Lung (tissue), 11 donors: ENCODE measurements at regions not wholly inside any gene's neighbourhood (a gene's known extent, or its start where the extent isn't known, plus 50 kb on each side); places are given as distances from the start of the nearest gene placed in this dataset.

Source experiments
- ATAC-seq: fragments of 200-7000 bp; cut with Tn5 transposase; one replicate; pipeline ENCODE4 v1.9.1; 2020; ENCODE audit warnings: moderate number of reproducible peaks; ENCODE audit not compliant: insufficient read depth, low FRiP score
- DNase-seq, 3 donors: peaks; one replicate each; pipeline ENCODE4 v3.0.0-alpha.2; 2013 to 2017
- H3K27ac ChIP-seq, 2 donors: one replicate each; pipeline ENCODE4 v1.5.1; 2013; ENCODE audit warnings: mild to moderate bottlenecking in 2 of 2, moderate library complexity in 2 of 2, control low read depth in 1 of 2, inconsistent platforms in 1 of 2, low read depth in 1 of 2, low read length in 1 of 2
- H3K27me3 ChIP-seq, 3 donors: one replicate each; pipeline ENCODE4 v1.5.1; 2013; ENCODE audit warnings: low read length in 2 of 3; ENCODE audit not compliant: control insufficient read depth in 3 of 3, insufficient read depth in 3 of 3
- H3K36me3 ChIP-seq, 4 donors: one replicate each; pipeline ENCODE4 v1.5.1; 2013; ENCODE audit warnings: low read length in 4 of 4, mild to moderate bottlenecking in 1 of 4, moderate library complexity in 1 of 4; ENCODE audit not compliant: control insufficient read depth in 4 of 4, insufficient read depth in 4 of 4
- H3K4me1 ChIP-seq, 5 donors: one replicate each; pipeline ENCODE4 v1.5.1; 2013; ENCODE audit warnings: low read length in 5 of 5, mild to moderate bottlenecking in 2 of 5, moderate library complexity in 1 of 5; ENCODE audit not compliant: control insufficient read depth in 5 of 5, insufficient read depth in 5 of 5
- H3K4me3 ChIP-seq: one replicate; pipeline ENCODE4 v1.5.1; 2013; ENCODE audit warnings: mild to moderate bottlenecking, control low read depth, moderate library complexity
- H3K9ac ChIP-seq, 2 donors: one replicate each; pipeline ENCODE4 v1.5.1; 2013; ENCODE audit warnings: low read length in 2 of 2, control low read depth in 1 of 2; ENCODE audit not compliant: insufficient read depth in 1 of 2
- H3K9me3 ChIP-seq, 4 donors: one replicate each; pipeline ENCODE4 v1.5.1; 2013; ENCODE audit warnings: low read length in 3 of 4, mild to moderate bottlenecking in 1 of 4, moderate library complexity in 1 of 4; ENCODE audit not compliant: control insufficient read depth in 4 of 4, insufficient read depth in 3 of 4
- CTCF ChIP-seq: IDR thresholded peaks from 2 replicates; pipeline ENCODE4 v1.5.1; 2012; ENCODE audit warnings: mild to moderate bottlenecking; ENCODE audit errors: control extremely low read depth, extremely low read depth
- WGBS, 2 donors: extraction: QIAGEN DNeasy Blood & Tissue Kit; methylation state at CpG; one replicate each; pipeline ENCODE4 v1.1.7; 2013; 5-methylcytosine and 5-hydroxymethylcytosine counted together
- donor health status: control.
- donor health status: control.
- donor health status: Bipolar disorder and iron deficiency.
- donor health status: healthy.
- donor health status: DM: yes; HTN: yes; CAD: no.

GRCh38 chr10:6917125-6917524 lies 337.0 kb upstream of the PRKCQ start:
- DNase-seq (no peak), ATAC-seq (no peak)
- Histone ChIP-seq H3K9me3 (no peaks in the 10 kb centered on the region), H3K27ac (no peak overlapping the region), H3K4me3 (no peak overlapping the region), H3K36me3 (no peaks in the 10 kb centered on the region), H3K27me3 (peaks cover 0 to 9% (median 6%) of the 10 kb centered on the region in 3 donors), H3K9ac (no peak overlapping the region), H3K4me1 (peaks cover 0 to 19% (median 0%) of the 10 kb centered on the region in 5 donors)
- WGBS, 2 donors = 31 to 53% methylated on average over 6 of the region's 6 CpGs
- TF ChIP-seq CTCF = no peak

- Histone ChIP-seq H3K27me3 (peaks cover 0 to 9% (median 6%) of the 10 kb centered on the region in 3 donors), H3K4me1 (peaks cover 0 to 20% (median 0%) of the 10 kb centered on the region in 5 donors), H3K4me3 (no peak overlapping the region), H3K9ac (no peak overlapping the region), H3K9me3 (no peaks in the 10 kb centered on the region), H3K36me3 (no peaks in the 10 kb centered on the region), H3K27ac (no peak overlapping the region)
- ATAC-seq (no peak), DNase-seq (no peak)
- 30 to 66% methylated on average over 2 of the region's 2 CpGs for WGBS, 2 donors
- no peak for TF ChIP-seq CTCF
Observed at GRCh38 chr10:6916601-6917000, 336.5 kb upstream of the PRKCQ start.

- Histone ChIP-seq H3K9ac (no peak overlapping the region), H3K4me3 (peak overlapping the region; percentile 9), H3K27ac (no peak overlapping the region), H3K27me3 (peaks cover 0 to 6% (median 5%) of the 10 kb centered on the region in 3 donors), H3K4me1 (peaks cover 0 to 18% (median 0%) of the 10 kb centered on the region in 5 donors), H3K36me3 (no peaks in the 10 kb centered on the region), H3K9me3 (no peaks in the 10 kb centered on the region)
- DNase-seq = no peak
- WGBS, 2 donors = 88 to 97% methylated on average over 3 of the region's 3 CpGs
- ATAC-seq = no peak
- TF ChIP-seq CTCF = no peak
Observed at GRCh38 chr10:6915307-6915706, 335.2 kb upstream of the PRKCQ start.

GRCh38 chr10:6912929-6913328 lies 332.9 kb upstream of the PRKCQ start:
- Histone ChIP-seq H3K9me3 (peaks cover 0 to 2% (median 0%) of the 10 kb centered on the region in 4 donors), H3K9ac (no peak overlapping the region), H3K4me3 (no peak overlapping the region), H3K27ac (no peak overlapping the region), H3K36me3 (no peaks in the 10 kb centered on the region), H3K4me1 (peaks cover 0 to 15% (median 0%) of the 10 kb centered on the region in 5 donors), H3K27me3 (peaks cover 0 to 3% (median 0%) of the 10 kb centered on the region in 3 donors)
- 27 to 64% methylated on average over 2 of the region's 2 CpGs for WGBS, 2 donors
- no peak for TF ChIP-seq CTCF
- DNase-seq = peak in 2 of 3 donors; percentile 26 to 63
- ATAC-seq = no peak
